Nephron (organoid): ENCODE measurements at regions not wholly inside any gene's neighbourhood (a gene's known extent, or its start where the extent isn't known, plus 50 kb on each side); places are given as distances from the start of the nearest gene placed in this dataset.
A peak's percentile ranks its signal among the peaks of the same experiment; 100 is the strongest.

Experiments
- H3K27ac Mint-ChIP-seq, 3 experiments: 2 replicates each; pipeline ENCODE4 v1.8.0; 2020; ENCODE audit warnings: mixed read lengths in 3 of 3, mild to moderate bottlenecking in 2 of 3, moderate library complexity in 1 of 3
- H3K27me3 Mint-ChIP-seq: 2 replicates; pipeline ENCODE4 v1.8.0; 2021; ENCODE audit warnings: low read depth, mild to moderate bottlenecking, moderate library complexity, mixed read lengths
- H3K36me3 Mint-ChIP-seq: 2 replicates; pipeline ENCODE4 v1.8.0; 2020; ENCODE audit warnings: low read depth, mixed read lengths
- H3K4me1 Mint-ChIP-seq: 2 replicates; pipeline ENCODE4 v1.8.0; 2020; ENCODE audit warnings: mixed read lengths
- H3K4me3 Mint-ChIP-seq, 3 experiments: 2 replicates each; pipeline ENCODE4 v1.8.0; 2020; ENCODE audit warnings: mild to moderate bottlenecking in 3 of 3, mixed read lengths in 3 of 3, moderate library complexity in 2 of 3
- H3K9me3 Mint-ChIP-seq: 2 replicates; pipeline ENCODE4 v1.8.0; 2020; ENCODE audit warnings: mixed read lengths
- TF ChIP-seq, protein P1 (sequence below), 3 experiments: fragments of 200-600 bp; sonication (generic); IDR thresholded peaks; one replicate each; pipeline ENCODE4 v1.5.0; 2021; ENCODE audit warnings: antibody characterized with exemption in 3 of 3; ENCODE audit not compliant: unreplicated experiment in 3 of 3

DNA sequence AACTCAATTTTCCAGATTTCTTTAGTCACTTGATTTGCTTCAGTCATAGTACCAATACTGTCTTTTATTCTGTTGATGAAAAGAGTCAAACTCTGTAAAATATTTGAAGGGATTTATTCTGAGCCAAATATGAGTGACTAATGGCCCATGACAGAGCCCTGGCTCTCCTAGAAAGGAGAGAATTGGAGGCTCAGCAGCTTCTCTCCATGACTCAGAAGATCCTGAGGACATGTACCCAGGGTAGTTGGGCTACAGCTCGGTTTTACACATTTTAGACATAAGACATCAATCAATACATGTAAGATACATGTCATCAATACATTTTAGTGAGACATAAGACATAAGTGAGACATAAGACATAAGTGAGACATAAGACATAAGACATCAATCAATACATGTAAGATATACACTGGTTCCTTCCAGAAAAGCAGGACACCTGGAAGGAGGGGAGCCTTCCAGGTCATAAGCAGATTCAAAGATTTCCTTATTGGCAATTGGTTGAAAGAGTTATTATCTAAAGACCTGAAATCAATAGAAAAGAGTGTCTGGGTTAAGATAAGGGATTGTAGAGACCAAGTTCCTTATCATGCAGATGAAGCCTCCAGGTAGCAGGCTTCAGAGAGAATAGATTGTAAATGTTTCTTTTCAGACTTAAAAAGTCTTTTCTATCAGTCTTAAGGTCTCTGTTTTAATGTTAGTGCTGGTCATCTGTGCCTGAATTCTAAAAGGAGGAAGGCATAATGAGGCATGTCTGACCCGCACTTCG lies 179.8 kb upstream of the RFC3 start:
- no peak overlapping the region for H3K27ac Mint-ChIP-seq
- no peaks in the 10 kb centered on the region for H3K36me3 Mint-ChIP-seq

DNA sequence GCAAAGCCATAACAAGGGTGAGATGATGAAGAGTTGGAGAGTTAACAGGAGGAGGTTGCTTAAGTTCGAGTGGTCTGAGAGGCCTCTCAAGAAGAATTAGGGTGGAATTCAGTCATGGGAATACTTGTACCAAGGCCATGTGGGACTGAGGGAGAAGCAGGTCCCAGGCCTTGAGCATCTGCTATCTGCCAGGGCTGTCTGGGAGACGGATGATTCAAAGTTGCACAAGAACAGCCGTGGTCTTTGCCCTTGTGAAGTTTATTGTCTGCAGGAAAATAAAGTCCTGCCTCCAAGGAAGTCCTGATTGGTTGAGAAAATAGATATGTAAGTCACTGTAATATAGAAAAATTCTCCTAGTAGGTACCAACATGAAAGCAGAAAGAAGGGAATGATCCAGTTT lies 178.8 kb upstream of the RFC3 start:
- peak overlapping the region; percentile 9 to 50 (median 12) for H3K27ac Mint-ChIP-seq
- H3K27me3 Mint-ChIP-seq: no peaks in the 10 kb centered on the region
- TF ChIP-seq, protein P1, sequence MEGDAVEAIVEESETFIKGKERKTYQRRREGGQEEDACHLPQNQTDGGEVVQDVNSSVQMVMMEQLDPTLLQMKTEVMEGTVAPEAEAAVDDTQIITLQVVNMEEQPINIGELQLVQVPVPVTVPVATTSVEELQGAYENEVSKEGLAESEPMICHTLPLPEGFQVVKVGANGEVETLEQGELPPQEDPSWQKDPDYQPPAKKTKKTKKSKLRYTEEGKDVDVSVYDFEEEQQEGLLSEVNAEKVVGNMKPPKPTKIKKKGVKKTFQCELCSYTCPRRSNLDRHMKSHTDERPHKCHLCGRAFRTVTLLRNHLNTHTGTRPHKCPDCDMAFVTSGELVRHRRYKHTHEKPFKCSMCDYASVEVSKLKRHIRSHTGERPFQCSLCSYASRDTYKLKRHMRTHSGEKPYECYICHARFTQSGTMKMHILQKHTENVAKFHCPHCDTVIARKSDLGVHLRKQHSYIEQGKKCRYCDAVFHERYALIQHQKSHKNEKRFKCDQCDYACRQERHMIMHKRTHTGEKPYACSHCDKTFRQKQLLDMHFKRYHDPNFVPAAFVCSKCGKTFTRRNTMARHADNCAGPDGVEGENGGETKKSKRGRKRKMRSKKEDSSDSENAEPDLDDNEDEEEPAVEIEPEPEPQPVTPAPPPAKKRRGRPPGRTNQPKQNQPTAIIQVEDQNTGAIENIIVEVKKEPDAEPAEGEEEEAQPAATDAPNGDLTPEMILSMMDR (IDR thresholded peaks at IDR 0.05; ENCODE audit: unreplicated experiment in 3 of 3): no peak
- peaks cover 58% of the 10 kb centered on the region for H3K4me1 Mint-ChIP-seq
- no peaks in the 10 kb centered on the region for H3K36me3 Mint-ChIP-seq
- no peak overlapping the region for H3K4me3 Mint-ChIP-seq
- no peaks in the 10 kb centered on the region for H3K9me3 Mint-ChIP-seq

More for the DNA sequence above, 179.8 kb upstream of the RFC3 start:
- Mint-ChIP-seq H3K9me3 (no peaks in the 10 kb centered on the region), H3K4me3 (no peak overlapping the region), H3K27me3 (no peaks in the 10 kb centered on the region), H3K4me1 (peaks cover 54% of the 10 kb centered on the region)
- TF ChIP-seq, protein P1 (IDR thresholded peaks at IDR 0.05; ENCODE audit: unreplicated experiment in 3 of 3): no peak

DNA sequence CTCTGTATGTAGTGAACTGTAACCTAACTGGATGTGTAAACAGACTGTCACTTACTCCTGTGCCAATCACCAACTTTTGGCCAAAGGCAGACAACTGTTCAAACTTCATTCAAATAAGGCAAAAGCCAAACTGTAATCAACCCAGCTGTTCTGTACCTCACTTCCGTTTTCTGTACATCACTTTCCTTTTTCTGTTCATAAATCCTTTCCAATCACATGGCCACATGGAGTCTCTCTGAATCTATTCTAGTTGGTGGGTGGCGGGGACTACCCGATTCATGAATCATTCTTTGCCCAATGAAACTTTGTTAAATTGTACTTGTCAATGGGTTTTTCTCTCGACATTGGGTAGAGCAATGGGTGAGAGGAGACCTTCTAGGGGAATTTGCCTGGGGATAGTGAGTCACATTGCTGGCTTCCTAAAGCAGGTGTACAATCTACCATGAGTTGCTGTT lies 178.3 kb upstream of the RFC3 start:
- H3K27ac Mint-ChIP-seq: peak overlapping the region in 2 of 3 experiments; percentile 10 to 12
- no peaks in the 10 kb centered on the region for H3K36me3 Mint-ChIP-seq
- H3K27me3 Mint-ChIP-seq: no peaks in the 10 kb centered on the region
- peaks cover 58% of the 10 kb centered on the region for H3K4me1 Mint-ChIP-seq
- H3K9me3 Mint-ChIP-seq: no peaks in the 10 kb centered on the region
- TF ChIP-seq, protein P1 (IDR thresholded peaks at IDR 0.05; ENCODE audit: unreplicated experiment in 3 of 3): no peak
- no peak overlapping the region for H3K4me3 Mint-ChIP-seq

DNA sequence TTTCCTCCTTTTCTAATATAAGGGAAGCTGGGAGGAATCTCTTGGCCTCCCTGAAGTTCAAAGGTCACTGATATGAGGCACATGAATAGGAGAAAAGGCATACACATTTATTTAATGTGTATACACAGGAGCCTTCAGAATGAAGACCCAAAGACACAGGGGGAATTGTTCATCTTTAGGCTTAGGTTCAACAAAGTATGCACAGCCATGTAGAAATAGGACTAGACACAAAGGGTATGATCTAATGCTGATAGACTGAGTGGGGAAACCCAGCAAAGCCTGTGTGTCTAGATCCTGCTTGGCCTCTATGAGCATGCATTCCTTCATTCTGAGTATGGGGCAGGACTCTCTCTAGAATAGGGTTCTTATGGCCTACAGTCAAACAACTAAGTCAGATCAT lies 177.1 kb upstream of the RFC3 start:
- Mint-ChIP-seq H3K4me1 (peaks cover 60% of the 10 kb centered on the region), H3K36me3 (no peaks in the 10 kb centered on the region), H3K4me3 (no peak overlapping the region), H3K27me3 (no peaks in the 10 kb centered on the region), H3K9me3 (no peaks in the 10 kb centered on the region), H3K27ac (peak overlapping the region; percentile 73 to 88 (median 84))
- TF ChIP-seq, protein P1 (IDR thresholded peaks at IDR 0.05; ENCODE audit: unreplicated experiment in 3 of 3): no peak

DNA sequence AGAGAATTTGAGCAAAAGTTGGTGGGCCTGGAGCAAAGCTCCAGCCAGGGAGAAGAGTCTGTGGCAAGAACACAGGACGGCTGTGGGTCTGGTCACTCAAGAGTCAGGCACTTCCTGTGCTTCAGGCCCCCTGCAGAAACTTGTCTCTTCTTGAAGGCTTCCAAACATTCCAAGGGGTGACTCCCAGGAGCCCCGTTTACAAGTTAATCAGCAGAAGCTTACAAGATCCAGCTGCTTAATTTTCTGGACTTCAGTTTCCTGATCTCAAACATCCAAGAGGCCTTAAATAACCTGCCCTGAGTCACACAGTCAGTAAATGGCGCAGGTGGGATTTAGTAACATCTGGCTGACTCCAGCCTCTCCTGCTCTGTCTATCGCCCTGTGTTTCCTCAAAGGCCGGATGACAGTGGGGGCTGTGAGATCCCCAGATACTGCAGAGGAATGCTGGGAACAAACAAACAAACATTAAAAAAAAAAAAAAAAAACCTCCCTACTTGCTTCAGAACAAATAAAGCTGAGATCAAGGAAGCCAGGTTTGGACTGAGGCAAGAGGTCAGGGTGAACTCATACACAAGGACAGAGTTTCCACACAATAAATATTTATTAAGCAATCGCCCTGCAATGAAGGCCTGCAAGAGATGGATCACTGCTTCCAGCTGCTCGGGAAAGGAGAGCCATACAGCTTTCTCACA lies 175.4 kb upstream of the RFC3 start:
- no peaks in the 10 kb centered on the region for H3K36me3 Mint-ChIP-seq
- peaks cover 66% of the 10 kb centered on the region for H3K4me1 Mint-ChIP-seq
- peak overlapping the region; percentile 8 to 25 (median 14) for H3K4me3 Mint-ChIP-seq
- no peaks in the 10 kb centered on the region for H3K9me3 Mint-ChIP-seq
- peak overlapping the region; percentile 84 to 90 (median 88) for H3K27ac Mint-ChIP-seq
- no peaks in the 10 kb centered on the region for H3K27me3 Mint-ChIP-seq
- TF ChIP-seq, protein P1 (IDR thresholded peaks at IDR 0.05; ENCODE audit: unreplicated experiment in 3 of 3): no peak
